ENCODE measurements at regions not wholly inside any gene's neighbourhood (a gene's known extent, or its start where the extent isn't known, plus 50 kb on each side); places are given as distances from the start of the nearest gene placed in this dataset.

DNA sequence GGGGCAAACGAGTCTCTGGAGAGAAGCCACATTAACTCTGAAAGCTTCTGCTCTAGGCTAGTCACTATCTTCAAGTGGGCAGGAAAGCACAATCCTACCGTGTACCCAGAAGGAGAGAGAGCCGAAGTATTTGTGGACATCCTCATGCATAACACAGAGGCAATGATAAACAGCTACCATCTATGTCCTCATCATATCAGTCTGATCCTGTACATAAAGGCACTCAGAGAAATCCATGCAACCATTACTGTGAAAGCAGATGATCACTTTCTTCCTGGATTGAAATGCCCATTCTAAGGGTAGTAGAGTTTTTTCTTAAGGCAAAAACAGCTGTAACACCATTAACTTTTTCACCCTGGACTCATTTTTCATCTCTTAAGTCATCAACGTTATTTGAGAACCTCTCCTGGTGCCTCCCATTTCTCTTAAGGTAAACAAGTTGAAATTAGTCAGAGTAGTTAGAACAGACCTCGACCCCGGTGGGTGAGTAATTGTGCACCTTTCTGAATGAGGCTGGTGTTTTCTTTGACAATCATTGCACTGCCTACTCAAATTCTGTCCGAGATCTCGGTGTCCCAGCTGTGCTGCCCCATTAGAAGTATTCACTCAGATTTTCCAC is 327.4 kb downstream of the SHQ1 start:
- no peak for TF ChIP-seq POLR2A (IDR thresholded peaks at IDR 0.05; ENCODE audit: low read depth, low read length)
- TF ChIP-seq RCOR1 (IDR thresholded peaks at IDR 0.05; ENCODE audit: insufficient replicate concordance, low read length) = no peak
- TF ChIP-seq, protein P1, sequence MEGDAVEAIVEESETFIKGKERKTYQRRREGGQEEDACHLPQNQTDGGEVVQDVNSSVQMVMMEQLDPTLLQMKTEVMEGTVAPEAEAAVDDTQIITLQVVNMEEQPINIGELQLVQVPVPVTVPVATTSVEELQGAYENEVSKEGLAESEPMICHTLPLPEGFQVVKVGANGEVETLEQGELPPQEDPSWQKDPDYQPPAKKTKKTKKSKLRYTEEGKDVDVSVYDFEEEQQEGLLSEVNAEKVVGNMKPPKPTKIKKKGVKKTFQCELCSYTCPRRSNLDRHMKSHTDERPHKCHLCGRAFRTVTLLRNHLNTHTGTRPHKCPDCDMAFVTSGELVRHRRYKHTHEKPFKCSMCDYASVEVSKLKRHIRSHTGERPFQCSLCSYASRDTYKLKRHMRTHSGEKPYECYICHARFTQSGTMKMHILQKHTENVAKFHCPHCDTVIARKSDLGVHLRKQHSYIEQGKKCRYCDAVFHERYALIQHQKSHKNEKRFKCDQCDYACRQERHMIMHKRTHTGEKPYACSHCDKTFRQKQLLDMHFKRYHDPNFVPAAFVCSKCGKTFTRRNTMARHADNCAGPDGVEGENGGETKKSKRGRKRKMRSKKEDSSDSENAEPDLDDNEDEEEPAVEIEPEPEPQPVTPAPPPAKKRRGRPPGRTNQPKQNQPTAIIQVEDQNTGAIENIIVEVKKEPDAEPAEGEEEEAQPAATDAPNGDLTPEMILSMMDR (conservative IDR thresholded peaks at IDR 0.05; ENCODE audit: low read depth, low read length) = no peak
- TF ChIP-seq SMC3 (IDR thresholded peaks at IDR 0.05; ENCODE audit: low read depth, low read length) = no peak
- no peak for TF ChIP-seq CHD1 (IDR thresholded peaks at IDR 0.05; ENCODE audit: low read depth, low read length)
- TF ChIP-seq MXI1 (IDR thresholded peaks at IDR 0.05; ENCODE audit: borderline replicate concordance, low read depth, low read length) = no peak
- 0 out of 2 replicates have a peak, but pooled peaks have one; percentile 21 for TF ChIP-seq BHLHE40 (IDR thresholded peaks at IDR 0.05; ENCODE audit: low read depth, low read length)
- TF ChIP-seq, protein P2, sequence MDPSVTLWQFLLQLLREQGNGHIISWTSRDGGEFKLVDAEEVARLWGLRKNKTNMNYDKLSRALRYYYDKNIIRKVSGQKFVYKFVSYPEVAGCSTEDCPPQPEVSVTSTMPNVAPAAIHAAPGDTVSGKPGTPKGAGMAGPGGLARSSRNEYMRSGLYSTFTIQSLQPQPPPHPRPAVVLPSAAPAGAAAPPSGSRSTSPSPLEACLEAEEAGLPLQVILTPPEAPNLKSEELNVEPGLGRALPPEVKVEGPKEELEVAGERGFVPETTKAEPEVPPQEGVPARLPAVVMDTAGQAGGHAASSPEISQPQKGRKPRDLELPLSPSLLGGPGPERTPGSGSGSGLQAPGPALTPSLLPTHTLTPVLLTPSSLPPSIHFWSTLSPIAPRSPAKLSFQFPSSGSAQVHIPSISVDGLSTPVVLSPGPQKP (IDR thresholded peaks at IDR 0.05; ENCODE audit: borderline replicate concordance, low read depth, low read length) = no peak
- TF ChIP-seq, protein P3, sequence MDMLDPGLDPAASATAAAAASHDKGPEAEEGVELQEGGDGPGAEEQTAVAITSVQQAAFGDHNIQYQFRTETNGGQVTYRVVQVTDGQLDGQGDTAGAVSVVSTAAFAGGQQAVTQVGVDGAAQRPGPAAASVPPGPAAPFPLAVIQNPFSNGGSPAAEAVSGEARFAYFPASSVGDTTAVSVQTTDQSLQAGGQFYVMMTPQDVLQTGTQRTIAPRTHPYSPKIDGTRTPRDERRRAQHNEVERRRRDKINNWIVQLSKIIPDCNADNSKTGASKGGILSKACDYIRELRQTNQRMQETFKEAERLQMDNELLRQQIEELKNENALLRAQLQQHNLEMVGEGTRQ (IDR thresholded peaks at IDR 0.05; ENCODE audit: low read depth, low read length) = no peak
- no peak for TF ChIP-seq RAD21 (IDR thresholded peaks at IDR 0.05; ENCODE audit: low read length)
- TF ChIP-seq MAFK (IDR thresholded peaks at IDR 0.05; ENCODE audit: low read depth, low read length) = no peak
- no peak for TF ChIP-seq CEBPB (IDR thresholded peaks at IDR 0.05; ENCODE audit: low read depth, low read length)
- TF ChIP-seq MAZ (IDR thresholded peaks at IDR 0.05; ENCODE audit: borderline replicate concordance, low read depth, low read length) = no peak
- TF ChIP-seq RFX5 (IDR thresholded peaks at IDR 0.05; ENCODE audit: low read depth, low read length) = no peak

Measured in IMR-90 (cell line).